SU-DHL-6 (cell line): ENCODE measurements at regions not wholly inside any gene's neighbourhood (a gene's known extent, or its start where the extent isn't known, plus 50 kb on each side); places are given as distances from the start of the nearest gene placed in this dataset.

Experiments used
- CTCF ChIP-seq: fragments of 200-600 bp; sonication (generic); IDR thresholded peaks from one replicate; pipeline ENCODE4 v1.5.1; 2017; ENCODE audit warnings: antibody characterized with exemption, mild to moderate bottlenecking, low read length, moderate library complexity; ENCODE audit not compliant: insufficient read depth, poor library complexity, severe bottlenecking
- EZH2phosphoT487 ChIP-seq: fragments of 200-600 bp; sonication (generic), shearing (Covaris generic); conservative IDR thresholded peaks from 2 replicates; pipeline ENCODE4 v1.6.1; 2018; ENCODE audit warnings: mild to moderate bottlenecking, antibody characterized with exemption, low read length, moderate library complexity, mixed read lengths

- TF ChIP-seq CTCF (no peak), EZH2phosphoT487 (no peak)
These were observed 199.5 kb downstream of the FAM76B start for GRCh38 chr11:95589893-95590612.
